ENCODE measurements at regions not wholly inside any gene's neighbourhood (a gene's known extent, or its start where the extent isn't known, plus 50 kb on each side); places are given as distances from the start of the nearest gene placed in this dataset.
"Not testable (repeated sequence)": the region's sequence is repeated elsewhere in the genome, so short reads cannot be mapped to it uniquely, and the experiment has no call there.

DNA sequence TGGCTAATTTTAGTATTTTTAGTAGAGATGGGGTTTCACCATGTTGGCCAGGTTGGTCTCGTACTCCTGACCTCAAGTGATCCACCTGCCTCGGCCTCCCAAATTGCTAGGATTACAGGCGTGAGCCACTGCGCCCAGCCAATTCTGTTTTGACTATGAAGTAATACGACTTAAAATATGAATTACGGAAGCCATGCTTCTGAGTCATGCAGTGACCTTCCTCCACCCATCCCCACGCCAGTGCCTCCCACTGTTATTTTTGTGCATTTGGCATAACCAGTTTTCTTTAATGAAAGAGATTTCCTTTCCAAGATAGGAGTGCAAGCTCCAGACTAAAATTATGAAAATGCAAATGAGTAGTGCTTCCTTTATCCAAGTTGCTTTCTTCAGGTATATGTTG, 101.0 kb upstream of the DAB2 start:
- DNase-seq: not testable (repeated sequence)

DNA sequence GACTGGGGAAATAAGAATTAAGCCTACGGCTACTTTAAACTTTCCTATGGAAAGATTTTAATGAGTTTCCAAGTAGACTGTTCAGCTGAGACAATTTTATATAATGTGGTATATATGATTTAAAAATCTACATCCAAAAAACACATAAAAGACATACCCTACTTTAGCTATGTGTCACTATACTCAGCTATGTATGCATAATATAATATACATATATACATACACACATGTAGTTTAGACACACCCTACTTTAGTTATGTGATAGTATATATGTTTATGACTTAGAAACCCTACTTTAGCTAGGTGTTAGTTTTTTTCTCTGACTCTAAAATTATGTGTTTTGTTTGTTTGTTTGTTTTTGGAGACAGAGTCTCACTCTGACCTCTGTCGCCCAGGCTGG, 100.5 kb upstream of the DAB2 start:
- DNase-seq: no peak

DNA sequence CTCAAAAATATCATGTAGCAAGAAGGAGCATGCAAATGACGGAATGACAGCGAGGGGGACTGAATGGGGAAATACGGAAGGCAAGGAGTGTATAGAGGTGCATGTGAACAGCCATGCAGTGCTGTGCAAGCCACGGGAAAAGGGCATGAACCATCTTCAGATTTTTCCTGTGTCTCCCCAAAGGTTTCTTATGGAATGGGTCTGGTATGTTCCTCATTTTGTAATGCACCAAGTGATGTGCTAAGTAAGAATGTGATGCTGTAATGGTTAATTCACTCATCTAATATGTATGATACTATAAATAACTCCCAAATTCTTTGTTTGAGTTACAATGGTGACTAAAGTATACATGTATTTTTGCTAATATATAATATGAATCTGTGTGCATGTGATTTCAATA, 99.0 kb upstream of the DAB2 start:
- no peak for DNase-seq

DNA sequence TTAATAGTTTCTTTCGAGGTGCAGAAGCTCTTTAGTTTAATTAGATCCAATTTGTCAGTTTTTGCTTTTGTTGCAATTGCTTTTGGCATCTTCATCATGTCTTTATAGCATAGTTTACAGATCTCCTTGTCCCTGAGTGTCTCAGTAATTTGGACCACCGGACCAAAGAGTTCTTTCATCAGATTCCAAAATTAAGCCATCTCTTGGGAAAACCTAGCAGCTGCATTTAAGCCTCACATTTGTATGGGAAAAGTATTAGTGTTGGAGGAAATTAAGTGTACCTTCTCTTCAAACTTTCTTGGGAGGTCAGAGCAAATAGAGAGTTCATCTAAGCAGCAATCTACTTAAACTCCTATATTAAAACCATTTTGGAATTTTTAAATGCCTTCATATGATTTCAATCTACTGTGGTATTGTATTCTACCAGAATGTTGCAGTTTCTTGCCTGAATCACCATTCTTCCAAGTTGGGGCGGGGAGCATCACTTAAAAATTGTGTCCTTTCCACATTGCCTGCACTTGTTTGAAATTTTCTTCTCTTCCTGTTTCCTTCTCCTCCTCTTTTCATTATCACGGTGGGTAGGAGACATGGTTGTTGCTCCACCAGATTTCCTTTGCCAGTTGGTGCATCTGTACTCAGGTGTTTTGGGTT, 97.3 kb upstream of the DAB2 start:
- no peak for DNase-seq

DNA sequence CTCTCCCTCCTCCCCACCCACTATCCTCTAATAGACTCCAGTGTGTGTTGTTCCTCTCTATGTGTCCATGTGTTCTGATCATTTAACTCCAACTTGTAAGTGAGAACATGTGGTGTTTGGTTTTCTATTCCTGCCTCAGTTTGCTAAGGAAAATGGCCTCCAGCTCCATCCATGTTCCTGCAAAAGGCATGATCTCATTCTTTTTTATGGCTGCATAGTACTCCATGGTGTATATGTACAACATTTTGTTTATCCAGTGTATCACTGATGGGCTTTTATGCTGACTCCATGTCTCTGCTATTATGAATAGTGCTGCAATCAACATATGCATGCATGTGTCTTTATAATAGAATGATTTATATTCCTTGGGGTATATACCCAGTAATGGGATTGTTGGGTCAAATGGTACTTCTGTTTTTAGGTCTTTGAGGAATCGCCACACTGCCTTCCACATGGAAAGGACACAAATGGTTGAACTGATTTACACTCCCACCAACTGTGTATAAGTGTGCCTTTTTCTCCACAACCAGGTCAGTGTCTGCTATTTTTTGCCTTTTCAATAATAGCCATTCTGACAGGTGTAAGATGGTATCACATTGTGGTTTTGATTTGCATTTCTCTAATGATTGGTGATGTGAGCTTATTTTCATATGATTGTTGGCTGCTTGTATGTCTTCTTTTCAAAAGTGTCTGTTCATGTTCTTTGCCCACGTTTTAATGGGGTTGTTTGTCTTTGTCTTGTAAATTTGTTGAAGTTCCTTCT, 96.5 kb upstream of the DAB2 start:
- no peak for DNase-seq

DNA sequence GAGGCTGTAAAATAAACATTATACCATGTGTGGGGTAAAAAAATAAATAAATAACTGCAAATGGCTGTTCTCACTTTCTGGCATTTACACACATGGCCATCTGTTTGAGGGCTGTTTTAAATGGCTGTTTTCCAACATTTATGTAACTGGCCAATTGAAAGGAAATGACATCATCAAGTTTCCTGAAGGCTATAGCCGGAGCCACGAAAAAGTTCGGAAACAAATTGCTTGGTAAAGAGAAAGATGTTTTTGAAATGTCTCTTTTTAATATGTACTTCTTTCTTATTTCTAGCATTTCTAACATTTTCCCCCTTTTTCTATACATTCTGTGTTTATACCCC, 95.4 kb upstream of the DAB2 start:
- DNase-seq: no peak

DNA sequence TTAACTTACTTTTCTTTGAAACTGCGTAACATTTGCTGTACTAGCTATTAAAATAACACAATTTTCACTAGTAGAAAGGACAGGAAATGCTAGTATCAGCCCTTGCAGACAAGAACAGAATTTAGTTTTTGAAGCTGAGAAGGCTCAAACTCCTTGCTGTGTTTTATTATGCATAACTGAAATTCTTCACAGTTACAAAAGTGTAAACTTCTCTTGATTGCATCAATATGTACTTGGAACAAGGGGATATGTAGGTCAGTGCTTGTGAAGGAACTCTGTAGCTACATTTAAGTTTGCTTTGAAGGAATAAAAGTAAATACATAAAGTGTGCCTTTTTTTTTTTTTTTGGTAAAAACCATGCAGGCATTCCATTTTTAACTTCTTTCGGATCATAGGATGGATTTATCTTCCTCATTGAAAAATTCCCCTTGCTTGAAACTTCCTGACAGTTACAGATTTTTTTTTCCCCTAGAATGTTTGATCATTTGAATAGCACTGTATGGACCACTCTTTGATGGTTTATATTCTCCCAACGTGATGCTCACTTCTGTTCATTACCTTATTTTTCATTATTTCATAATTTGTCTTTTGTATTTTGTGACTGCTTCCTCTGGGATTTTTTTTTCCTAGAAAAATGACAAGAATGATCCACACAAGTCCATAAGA, 94.9 kb upstream of the DAB2 start:
- DNase-seq: no peak

DNA sequence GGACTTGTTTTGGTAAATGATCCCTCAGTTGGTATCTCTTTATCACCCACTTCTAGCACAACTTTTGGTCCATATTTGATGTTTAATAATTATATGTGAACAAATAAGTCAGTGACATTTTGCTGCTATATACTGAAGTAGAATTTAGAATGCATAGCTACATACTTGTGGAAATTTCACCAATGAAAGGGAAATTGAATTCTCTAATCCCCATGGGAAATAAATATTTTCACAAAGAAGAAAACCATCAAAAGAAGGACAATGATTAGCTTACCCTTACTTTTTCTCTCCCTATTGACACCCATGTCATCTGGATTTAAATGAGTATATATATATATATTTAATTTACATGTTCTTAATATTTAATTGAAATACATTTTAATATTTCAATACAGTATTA, 94.3 kb upstream of the DAB2 start:
- DNase-seq: no peak

DNA sequence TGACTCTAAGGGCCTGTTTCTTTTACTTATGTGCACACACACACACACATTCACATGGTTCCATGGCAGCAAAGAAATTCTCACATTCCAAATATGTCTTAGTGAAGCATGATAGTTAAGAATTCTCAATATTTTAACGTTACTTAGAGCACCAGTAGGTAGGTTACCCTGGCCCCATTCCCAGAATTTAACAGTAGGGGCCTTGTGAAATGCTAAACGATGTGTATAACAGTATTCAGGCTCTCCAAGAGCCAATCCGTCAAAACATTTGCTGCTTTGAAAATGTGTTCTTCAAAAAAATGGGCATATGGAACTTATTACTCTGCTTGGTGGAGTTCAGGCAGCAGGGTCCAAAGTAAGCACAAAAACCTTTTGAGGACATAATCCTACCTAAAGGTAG, 93.7 kb upstream of the DAB2 start:
- DNase-seq: no peak

DNA sequence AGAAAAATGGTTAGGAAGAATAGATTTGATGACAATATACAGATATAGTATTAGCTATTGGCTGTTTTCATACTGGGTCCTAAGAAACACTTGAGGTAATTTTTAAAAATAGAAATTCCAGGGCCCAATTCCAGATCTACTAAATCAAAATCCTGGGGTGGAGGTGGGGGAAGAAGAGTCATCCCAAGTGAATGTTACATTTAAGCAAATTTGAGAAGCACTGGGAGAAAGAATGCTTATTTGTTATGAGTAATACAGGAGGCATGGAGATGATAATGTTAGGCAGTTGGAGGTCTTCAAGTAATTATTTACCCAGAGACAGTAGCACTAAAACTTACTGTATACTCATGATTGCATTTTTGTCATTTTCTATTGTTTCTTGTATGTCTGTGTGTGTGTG, 93.0 kb upstream of the DAB2 start:
- DNase-seq: no peak

DNA sequence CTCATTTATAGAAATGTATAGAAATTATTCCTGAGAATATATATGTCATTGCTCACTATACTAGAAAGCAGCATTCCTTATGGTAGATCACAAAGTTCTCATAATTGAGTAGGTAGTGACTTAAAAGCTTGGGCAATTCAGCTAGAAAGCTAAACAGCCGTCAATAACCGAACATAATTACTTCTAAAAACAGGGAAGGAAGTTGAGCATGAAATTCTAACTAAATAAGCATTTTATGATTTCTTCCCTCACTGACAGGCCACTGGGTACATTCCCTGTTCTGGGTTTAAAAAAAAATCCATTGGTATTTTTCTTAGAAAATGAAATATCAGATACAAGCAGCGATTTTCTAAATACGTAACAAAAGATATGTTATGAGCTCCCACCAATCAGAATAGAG, 91.1 kb upstream of the DAB2 start:
- no peak for DNase-seq

DNA sequence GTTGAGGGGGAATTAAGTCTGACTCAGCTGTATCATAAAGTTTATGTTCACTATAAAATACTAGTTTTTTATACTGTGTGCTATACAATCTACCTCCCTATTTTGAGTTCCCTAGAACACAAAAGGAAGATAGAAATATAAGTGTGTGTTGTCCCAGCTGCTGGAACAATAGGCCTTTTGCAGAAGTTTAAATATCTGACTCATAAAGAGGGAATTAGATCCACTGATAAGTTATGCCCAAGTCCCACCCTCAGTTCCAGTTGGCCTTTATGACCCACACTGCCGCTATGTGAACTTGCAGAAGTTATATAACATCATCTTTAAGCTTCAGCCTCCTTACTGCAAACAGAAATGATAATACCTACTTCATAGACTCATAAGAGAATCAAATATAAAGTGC, 88.5 kb upstream of the DAB2 start:
- no peak for DNase-seq

DNA sequence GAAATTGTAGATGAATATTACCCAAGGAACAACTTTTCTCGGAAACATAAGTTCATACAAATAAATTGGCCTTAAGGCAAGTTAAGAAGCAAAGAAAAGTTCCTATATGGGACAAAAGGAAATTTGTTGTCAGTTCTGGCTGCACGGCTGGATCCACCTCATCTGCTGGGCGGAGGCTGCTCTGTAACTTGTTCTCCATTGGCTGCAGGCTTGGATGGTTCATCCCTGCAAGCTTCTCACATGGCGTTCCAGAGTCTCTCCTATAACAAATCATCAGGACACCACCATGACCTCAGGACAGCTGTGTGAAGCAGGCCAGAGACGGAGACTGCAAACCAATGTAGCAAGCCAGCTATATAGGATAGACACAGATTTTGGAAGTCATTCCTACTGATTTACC, 81.4 kb upstream of the DAB2 start:
- DNase-seq: no peak

DNA sequence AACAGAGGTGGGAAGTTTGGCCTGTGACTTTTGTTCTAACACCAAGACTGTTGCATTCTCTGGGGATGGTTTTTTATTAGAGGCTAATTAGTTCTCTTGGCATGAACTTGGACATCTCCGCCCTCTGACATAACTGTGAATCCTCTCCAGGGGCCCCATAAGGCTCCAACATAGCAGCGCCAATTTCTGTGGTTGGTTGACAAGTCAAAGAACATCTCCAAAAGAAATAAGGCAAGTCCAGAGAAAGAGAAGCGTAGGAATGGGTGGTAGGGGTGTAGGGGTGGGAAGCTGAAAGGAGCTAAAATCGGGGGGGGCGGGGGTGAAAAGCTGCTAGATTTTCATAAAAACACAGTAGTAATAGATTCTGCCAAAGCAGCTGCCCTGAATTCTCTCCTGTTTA, 81.0 kb upstream of the DAB2 start:
- no peak for DNase-seq

DNA sequence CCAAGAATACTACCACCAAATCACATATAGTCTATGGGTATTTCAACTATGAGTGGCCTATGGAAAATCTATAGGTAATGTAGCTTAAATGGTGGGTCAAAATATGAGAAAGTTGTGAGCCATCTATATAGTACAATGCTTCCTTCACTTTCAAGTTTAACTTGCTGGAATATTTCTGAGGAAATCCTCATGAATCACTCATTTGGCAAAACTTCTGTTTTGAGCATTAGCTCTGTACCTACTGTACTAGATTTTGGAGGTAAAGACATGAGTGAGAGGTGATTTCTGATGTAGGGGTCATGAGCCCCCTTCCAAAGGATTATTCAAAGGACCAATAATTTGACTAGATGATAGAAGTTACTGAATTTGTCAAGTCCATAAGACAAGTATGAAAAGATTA, 80.6 kb upstream of the DAB2 start:
- no peak for DNase-seq

DNA sequence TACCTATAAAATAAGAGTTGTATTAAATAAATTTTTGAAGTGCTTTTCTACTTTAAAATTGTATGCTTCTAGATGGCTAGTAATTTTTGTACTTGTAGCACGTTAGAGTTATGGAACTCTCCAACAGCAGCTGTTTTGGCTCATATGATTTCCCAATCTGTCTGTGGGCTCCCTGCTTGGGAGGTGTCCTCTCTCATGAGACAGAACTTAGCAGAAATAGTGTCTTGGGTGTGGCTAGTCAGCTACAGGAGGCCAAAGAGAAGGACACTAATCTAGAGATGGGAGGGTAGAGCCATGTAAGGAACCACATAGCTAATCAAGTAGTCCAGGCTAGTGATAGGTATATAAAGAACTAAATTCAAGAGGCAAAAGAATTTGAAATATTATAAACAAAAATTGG, 78.4 kb upstream of the DAB2 start:
- DNase-seq: no peak

DNA sequence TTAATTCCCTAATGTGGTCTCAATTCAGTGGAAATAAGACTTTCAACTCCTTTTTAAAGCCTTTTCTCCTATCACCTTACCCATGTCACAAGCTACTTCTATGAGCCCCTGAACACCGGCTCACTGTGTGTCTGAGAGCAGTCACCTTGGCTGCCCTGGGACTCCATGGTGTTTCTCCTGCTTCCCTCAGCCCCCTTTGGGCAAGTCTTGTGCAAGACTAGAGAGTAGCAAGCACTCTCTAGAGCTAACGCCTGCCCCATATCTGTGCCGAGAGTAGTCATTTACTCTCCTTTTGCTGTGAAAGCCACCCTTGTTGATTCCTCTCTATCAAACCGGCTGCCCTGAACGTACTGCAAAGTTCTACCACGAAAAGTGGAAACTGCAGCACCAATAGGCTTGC, 77.9 kb upstream of the DAB2 start:
- DNase-seq: no peak

DNA sequence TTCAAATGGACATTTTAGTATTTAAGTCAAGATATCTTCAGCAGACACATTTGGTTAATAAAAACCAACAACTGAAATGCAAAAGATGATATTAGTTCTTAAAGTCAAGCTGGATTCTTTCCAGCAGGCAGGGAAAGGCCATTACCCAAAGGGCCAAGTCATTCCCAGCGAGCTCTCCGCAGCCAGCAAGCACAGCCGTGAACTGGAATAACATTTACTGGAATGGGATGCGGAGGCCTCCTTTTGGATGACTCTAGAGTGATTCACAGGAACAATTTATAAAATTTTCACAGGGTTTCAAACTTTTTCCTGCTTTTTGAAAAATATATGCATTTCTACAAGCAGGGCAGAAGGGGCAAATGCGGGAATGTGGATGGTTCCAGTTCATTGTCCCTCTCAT, 76.6 kb upstream of the DAB2 start:
- no peak for DNase-seq

DNA sequence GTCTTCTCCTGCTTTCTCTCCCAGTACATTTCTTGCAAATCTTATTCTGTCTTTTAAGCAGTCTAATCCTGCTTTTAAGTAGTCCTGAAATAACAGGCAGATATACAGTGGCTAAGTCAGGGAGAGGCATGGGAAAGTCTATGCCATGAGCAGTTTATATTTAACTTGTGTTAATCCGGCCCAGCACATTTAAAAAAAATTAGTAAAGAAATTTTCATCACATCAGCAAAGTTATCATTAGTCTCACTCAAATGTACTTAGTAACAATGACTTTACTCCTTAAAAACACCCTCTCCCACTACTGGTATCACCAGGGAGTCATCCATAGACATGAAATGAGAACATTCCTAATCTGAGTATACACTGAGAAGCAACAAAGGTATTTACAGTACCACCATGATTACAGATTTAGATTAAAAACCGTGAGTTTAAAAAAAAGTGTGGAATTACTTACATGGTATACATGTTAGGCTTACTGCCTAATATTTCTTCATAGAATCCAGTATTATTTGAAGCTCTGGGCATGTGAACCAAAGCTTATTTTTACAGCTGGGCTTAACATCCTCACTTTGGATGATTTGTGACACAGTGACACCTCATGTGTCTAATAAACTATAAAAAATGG, 75.9 kb upstream of the DAB2 start:
- no peak for DNase-seq

DNA sequence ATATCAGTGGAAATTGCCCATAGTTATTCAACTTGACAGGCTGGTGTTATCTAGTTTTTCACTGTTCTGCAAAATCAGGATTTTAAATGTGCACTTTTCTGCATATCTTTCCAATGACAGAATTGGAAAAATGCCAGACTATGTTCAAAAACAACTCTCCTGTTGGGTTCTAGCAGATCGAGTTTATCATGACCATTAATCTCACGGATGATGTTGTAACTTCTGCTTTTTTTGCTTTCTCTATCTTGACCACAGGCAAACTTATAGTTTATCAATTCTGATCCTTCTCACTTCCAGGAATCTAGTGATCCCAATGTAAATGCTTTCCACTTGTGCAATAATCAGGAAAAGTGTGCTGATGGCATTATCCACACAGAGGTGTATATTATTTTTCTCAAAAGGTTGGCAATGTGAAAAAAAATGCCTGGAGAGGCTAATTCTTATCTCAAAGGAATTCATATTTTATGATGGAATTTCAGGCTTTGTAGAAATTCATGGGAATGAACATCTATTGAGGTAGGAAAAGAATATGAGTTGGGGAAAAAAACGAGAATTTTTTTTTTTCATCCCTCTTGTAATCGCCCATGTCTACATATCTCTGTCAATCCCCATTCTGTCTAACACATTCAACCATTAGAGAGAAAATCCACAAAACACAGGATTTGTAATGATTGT, 73.6 kb upstream of the DAB2 start:
- DNase-seq: peak in 1 of 2 donors; percentile 54

DNA sequence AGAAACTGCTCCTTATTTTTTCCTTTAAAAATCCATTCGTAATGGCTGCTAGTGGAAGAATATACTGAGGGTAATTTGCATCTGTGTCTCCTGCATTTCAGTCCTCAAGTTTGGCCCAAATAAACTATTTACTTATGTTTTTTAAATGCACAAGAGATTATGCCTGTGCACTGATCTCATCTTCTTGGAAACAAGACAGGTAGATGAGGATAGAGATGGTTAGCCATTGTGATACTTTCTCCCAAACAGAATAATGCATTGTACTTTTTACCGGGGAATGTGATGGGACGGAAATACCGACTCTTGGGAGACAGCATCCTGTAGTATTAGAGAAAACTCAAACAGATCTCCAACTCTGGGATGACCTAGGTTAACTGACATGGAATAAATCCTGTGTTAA, 72.5 kb upstream of the DAB2 start:
- DNase-seq: no peak

DNA sequence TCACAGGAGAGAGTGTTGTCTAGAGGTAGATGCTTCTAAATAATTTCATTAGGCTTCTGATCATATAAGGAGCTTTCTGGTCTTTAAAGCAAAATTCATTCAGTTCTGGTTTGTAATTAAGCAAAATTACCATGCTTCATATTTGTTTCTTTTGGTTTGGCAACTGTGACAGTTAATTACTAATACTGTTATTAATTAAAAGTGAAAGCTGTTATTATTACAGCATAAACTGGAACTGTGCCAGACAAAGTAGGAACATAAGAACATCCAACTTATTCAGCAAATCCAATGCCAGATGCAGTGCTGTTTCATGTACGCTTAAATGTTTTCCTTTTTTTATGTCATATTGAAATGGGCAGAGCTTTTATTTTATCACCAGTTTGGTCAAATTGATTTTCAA, 70.4 kb upstream of the DAB2 start:
- no peak for DNase-seq

DNA sequence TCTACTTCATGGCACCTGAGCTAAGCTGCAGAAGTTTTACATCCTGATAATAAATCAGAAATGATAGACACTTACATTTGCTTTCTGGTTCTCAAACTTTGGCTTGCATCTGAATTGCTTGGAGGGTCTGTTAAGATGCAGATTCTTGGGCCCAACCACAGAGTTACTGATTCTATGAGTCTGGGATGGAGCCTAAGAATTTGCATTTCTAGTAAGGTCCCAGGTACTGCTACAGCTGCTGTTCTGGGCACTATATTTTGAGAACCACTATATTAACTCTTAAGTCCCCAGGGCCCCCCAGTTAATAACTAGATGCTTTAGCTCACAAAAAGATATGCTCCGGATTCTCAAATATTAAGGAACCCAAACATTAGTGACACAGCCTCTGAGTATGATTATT, 69.8 kb upstream of the DAB2 start:
- DNase-seq: no peak

DNA sequence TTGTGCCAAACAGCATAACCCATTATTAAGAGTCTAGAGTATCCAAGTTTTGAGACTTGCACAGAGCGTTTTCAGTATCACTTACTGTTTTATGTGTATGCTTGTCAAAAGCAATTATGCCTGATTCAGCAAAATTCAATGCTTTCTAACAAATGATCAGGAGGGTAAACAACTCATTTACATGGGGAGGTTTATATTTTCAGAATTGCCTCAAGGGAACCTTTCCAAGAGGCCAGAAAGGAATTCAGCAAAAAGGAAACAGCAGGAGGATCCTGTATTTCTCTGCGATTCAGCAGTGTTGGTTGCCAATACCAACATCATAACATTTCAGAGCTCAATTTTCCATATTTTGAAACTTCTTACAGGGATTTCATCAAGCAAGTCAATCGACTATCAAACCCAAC, 69.3 kb upstream of the DAB2 start:
- no peak for DNase-seq
